ENCODE measurements at regions not wholly inside any gene's neighbourhood (a gene's known extent, or its start where the extent isn't known, plus 50 kb on each side); places are given as distances from the start of the nearest gene placed in this dataset.
"Not testable (repeated sequence)": the region's sequence is repeated elsewhere in the genome, so short reads cannot be mapped to it uniquely, and the experiment has no call there.

DNA sequence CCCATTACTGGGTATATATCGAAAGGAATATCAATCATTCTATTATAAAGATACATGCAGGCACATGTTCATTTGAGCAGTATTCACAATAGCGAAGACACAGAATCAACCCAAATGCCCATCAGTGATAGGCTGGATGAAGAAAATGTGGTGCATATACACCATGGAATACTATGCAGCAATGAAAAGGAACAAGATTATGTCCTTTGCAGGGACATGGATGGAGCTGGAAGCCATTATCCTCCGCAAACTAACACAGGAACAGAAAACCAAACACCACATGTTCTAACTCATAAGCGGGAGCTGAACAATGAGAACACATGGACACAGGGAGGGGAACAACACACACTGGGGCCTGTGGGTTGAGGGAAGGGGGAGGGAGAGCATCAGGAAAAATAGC lies 434.3 kb downstream of the BUD13 start:
- DNase-seq (ENCODE audit: low read depth in 2 of 2), result not testable (repeated sequence)

DNA sequence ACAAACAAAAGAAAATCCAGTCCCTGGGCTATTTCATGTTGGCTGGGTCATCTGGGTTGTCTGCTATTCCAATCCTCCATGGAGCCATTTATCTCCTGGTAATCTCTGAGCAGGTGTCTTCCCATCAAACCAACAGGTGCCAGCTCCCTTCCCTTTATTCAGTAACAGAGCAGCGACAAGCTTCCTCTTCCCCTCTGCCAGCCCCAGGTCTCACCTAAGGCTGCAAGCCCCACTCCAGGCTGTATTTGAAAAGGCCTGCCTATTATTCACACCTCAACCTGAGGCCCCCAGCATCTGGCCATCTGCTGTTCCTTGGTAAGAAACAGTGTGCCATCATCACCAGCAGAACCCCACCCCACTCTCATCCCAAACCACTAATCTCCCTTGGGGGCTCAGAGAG lies 436.2 kb downstream of the BUD13 start:
- no peak for DNase-seq (ENCODE audit: low read depth in 2 of 2)

DNA sequence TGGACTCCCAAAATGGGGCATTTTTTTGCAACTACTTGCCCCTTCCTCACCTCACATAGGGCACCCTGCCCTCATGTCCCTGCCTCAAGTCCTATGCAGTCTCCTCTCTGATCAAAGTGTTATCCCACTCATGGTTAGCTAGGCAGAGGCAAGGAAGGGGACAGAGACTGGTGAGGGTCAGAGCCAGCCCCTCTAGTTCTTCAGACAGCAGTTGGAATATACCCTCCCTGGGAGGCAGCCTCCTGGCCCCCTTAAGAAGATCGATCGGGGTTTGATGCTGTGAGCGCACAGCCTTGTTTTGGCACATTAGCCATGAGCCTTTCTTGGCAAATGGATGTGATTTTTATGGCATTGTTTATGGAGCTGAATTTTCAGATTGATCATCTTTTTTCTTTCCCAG lies 436.9 kb downstream of the BUD13 start:
- DNase-seq (ENCODE audit: low read depth in 2 of 2), result no peak

DNA sequence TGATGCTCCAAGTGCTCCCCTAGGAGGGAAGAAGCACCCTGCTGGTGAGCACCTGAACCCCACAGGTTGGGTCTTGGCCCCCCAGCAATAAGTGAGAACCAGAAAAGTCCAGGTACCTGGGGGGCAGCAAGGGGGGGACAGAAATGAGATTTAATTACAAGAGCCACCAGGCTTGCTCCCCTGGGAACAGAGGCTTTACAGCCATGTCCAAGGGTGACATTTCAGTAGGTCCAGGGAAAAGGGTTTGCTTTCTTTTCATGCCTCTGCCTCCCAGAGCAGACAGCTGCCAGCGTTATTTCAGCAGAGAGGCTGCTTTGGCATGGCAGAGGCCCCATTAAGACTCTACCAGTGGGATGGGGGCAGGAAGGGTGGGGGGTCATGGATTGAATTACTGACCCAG lies 437.7 kb downstream of the BUD13 start:
- DNase-seq (ENCODE audit: low read depth in 2 of 2), result no peak

DNA sequence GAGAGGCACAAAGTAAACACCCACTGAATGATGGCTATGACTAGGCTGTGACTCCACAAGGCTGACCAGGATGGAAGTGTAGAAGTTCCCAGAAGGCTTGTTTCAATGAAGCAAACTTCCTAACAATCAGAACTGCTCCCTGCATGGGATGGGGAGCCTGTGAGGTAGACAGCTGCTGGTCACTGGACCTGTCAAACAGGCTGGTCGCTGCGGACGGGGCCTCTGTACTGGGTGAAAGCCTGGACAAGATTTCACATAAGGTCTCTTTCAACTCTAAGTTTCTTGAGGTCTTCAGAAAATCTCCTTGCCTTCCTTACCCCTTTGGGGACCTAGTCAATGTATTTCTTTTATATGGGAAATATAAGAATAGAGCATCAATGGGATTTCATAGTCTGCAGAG lies 438.2 kb downstream of the BUD13 start:
- no peak for DNase-seq (ENCODE audit: low read depth in 2 of 2)

DNA sequence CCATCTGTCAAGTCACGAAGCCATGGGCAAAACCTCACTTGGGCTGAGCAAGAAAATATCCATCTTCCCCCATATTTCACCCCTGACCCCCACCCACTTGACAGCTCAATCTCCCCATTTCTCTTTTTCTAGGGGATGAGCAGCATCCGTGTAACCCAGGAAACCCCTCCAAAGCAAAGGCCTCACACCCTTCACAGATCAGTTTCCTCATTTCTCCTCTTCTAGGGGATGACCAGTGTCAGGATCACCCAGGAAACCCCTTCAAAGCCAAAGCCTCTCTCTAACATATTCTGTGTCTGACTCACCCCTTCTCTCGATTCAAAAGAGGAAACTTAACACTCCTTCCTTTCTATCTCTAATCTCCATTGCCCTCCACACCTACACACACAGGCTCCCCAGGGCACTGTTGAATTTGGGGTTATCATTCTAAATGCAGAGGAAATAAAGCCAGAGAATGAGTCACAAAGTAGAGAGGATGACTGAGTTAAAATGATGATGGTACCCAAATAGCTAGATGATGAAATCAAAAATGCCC lies 439.7 kb downstream of the BUD13 start:
- DNase-seq (ENCODE audit: low read depth in 2 of 2), result no peak

DNA sequence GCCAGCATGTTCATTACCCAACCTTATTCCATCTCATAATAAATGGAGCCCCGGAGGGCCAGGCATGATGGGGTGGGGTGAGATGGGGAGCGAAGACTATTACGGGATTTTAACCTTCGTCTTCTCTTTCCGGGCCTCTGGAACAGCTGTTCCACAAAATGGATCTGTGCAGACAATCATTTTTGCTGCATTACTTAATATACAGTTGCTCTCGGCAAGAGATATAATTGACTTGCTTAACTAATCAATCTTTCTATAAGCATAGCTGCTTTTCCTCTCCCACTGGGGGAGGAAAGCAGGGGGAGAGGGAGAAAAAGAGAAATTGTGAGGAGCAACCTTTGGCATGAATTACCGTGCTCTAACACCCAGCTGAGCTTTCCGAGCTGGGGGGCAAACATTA lies 440.4 kb downstream of the BUD13 start:
- DNase-seq (ENCODE audit: low read depth in 2 of 2), result no peak

DNA sequence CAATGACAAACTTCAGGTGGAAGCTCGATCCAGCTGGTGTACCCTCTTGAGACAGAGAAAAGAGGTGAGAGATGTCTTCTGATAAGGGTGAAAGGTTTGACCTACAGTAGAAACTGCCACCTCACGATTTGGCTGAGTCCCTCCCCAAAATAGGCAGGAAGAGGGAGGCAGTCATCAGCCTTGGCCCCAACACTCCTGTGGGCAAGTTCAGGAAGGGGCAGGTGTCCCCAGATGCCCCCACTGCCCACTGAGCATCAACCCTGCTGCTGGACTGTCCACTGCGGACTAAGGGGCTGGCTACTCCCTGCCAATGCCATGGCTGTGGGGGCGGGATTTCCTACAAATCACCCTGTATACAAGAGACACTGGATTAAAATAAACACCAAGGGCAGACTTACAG lies 441.4 kb downstream of the BUD13 start:
- DNase-seq (ENCODE audit: low read depth in 2 of 2), result no peak

DNA sequence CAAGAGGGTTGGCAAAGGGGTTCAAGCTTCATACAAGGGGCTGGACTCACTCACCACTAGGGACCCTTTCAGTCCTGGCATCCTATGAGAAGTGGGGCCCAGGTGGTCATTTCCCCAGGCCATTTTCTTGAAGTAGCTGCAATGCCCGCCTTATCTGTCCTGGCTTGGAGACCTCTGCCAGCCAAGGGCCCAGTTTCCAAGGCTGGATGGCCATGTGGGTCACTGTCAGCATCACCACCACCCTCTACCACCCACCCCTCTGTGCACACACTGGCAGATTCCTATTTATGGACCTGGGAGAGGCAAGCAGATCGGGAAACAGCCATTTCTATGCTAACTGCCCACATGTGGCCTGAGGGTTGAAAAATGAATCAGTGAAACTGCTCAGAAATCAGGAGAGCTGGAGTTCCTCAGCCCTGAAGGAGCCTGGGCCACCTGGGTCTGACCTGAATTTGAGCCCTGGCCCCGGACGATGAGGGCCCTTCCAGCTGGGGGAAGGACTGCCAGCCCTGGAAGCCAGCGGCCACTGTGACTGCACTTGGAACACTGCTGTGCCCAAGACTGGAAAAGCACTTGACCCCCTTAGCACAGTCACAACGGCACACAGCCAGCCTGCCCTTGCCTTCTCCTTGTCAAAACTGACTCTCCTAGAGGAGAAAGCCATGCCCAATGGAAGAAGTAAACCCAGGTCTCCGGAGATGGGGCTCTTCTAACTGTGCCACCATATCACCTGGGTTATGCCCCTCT lies 442.2 kb downstream of the BUD13 start:
- DNase-seq (ENCODE audit: low read depth in 2 of 2), result no peak

DNA sequence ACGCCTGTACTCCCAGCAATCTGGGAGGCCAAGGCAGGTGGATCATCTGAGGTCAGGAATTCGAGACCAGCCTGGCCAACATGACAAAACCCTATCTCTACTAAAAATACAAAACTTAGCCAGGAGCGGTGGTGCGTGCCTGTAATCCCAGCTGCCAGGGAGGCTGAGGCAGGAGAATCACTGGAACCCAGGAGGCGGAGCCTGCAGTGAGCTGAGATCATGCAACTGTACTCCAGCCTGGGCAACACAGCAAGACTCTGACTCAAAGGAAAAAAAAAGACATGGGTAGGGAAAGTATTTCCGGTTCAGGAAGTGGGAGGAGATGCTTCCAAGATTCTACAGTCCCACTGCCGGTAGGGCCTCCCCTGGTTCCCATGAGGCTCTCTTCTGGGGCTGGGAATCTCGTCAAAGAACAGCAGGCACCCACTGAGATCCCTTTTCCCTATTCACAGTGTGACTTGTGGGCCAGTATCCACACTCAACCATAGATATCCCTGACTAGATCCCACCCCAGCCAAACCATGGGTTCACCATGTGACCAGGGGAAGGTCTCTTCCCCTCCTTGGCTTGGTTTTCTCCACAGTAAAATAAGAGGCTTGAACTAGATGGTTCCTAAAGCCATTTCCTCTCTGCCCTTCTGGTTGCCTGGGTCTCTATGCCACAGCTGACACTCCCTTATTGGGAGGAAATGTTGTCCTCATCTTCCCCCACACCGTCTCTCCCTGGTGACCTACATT lies 443.3 kb downstream of the BUD13 start:
- no peak for DNase-seq (ENCODE audit: low read depth in 2 of 2)

DNA sequence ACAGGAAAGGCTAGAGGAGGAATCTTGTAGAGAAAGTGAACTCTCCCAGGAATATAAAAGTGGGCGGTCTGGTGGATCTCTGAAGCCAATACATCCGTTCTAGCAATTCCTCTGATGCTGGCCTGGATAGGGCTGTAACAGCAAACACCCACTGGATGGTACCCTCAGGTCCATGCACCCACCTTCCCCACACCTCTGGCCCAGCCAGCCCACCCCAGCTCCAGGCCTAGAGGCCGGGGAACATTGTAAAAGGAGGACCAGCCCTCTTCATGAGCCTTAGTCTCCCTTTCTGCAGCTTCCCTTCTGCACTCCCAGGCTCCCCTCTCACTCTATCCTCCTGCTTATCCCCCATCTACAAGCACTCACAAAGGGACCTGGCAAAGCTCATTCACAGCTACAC lies 443.9 kb downstream of the BUD13 start:
- DNase-seq (ENCODE audit: low read depth in 2 of 2), result no peak

DNA sequence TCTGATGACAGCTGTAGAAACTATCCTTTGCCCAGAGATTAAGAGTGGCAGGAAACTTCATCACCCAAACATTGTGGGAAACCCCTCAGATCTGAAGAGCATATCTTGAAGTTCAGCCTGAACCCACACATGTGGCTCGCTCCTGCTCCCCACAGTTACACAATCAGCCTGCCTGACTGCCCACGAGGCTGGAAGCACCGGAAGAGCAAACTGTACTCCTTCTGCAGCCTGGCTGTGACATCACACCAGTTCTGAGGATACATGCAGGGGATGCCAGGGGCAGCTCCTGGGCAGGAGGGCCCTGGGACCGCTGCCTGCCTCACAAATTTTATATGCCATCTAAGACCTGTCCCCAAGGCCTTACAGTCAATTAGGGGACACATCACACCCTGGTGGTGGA lies 444.4 kb downstream of the BUD13 start:
- DNase-seq (ENCODE audit: low read depth in 2 of 2), result no peak

DNA sequence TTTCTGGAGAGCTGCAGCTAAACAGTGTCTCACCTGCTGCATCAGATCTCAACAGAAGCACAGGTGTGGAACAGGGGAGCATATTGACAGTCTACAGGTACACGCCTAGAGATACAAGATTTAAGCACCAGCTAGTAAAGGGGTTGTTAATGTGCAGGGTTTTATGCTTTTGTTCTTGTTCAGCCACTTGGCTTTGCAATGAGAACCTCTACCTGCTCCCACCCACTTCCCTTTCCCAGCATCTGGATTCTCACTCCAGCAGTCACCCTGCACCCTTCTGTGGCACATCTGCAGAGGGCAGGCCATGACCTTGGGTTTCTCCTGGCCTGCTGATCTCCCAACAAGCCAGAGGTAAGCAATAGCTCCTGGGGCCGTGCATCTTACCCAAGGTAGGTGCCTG lies 446.6 kb downstream of the BUD13 start:
- no peak for DNase-seq (ENCODE audit: low read depth in 2 of 2)

DNA sequence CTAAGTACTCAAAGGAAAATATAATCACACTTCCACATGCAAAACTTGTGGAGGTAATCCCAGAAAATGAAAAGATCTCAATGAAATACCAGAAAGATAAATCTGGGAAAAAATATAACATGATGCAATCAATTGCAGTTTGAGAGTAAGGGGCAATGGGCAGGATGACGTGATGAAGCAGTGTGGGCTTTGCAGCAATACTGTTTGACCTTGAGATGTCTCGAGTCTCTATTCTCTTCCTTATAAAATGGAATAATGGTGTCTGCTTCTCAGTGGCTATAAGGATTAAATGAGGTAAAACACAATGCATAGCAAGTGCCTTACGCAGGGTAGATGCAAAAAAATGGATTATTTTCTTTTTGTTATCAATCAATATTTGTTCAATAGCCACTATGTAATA lies 447.5 kb downstream of the BUD13 start:
- DNase-seq (ENCODE audit: low read depth in 2 of 2), result no peak

DNA sequence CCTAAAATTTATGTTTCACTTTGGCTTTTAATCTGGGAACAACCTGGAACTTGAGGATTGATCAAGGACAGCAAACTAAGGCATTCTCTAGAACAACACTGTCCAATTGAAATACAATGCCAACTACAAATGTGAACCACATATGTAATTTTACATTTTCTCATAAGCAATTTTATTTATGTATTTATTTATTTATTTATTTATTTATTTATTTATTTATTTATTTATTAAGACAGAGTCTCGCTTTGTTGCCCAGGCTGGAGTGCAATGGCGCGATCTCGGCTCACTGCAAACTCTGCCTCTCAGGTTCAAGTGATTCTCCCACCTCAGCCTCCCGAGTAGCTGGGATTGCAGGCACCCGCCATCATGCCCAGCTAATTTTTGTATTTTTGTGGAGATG lies 448.7 kb downstream of the BUD13 start:
- not testable (repeated sequence) for DNase-seq (ENCODE audit: low read depth in 2 of 2)

DNA sequence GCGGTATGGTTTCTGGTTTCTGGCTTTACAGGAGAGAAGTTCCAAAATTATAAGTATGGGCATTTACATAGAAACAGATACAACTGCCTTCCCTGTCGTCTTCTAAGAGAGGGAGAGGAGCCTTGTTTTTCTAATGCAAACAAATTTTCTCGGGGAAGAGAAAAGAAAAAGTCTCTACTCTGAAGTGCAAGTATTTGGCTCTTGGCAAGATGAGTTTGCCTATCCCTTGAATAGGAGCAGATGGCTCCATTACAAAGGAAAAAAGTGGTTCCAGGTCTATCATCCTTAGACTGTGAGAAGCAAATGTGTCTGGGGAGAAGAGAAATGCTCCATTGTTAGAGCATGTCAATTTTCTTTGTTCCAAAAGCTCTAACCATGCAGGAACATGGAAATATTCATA lies 455.6 kb downstream of the BUD13 start:
- no peak for DNase-seq (ENCODE audit: low read depth in 2 of 2)

DNA sequence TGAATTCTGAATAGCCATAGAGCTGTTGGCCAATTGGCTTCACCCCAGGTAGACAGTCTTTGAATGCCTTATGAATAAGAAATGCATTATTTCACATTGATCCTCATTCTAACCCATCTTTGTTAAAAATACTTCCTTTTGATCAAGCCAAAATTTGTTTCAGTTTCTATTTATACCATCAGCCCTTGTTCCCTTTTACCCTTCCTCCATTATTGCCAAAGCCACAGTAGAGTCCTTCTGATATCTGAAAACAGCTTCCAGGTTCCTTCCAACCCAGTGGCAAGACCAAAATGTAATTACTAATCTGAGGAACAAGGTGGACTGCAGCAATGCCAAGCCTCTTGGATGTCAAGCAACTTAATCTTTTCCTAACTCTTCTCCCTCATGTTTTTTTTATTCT lies 458.8 kb downstream of the BUD13 start:
- DNase-seq (ENCODE audit: low read depth in 2 of 2), result no peak

DNA sequence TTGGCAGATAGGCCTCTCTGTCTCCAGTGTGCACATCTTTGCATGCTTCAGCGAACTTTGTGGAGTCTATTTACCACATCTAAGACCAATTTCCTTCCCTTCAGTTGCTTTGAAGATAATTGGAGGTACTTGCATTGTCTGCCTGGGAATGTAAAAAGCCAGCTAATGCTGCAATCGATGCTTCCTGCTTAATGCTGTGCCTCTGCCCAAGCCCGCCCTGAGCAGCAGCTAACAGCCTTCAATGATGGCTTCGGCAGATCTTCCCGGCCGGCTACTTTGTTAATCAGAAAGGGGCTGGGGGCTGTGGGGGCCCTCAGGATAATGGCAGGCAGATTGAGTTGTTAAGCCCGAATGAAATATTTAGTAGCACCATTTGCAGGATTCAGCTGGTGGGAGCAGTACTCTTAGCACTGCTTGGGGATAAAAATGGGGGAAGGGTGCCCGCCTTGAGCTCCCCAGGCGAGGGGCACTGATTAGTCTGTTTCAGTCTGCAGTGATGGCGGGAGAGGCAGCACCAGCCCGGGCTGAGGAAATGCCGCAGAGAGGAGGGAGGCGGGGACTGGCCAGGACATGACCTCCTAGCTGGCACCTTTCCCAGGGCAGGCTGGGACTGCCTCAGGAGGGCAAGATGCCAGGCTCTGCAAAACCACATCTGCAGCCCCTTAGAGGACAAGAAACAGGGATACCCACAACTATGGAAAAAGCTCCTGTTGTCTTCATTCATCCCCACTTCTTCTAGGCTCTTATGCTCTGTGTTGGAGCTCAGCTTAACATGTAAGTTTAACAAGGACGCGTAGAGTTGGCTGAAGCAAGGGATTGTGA lies 460.0 kb downstream of the BUD13 start:
- no peak for DNase-seq (ENCODE audit: low read depth in 2 of 2)

DNA sequence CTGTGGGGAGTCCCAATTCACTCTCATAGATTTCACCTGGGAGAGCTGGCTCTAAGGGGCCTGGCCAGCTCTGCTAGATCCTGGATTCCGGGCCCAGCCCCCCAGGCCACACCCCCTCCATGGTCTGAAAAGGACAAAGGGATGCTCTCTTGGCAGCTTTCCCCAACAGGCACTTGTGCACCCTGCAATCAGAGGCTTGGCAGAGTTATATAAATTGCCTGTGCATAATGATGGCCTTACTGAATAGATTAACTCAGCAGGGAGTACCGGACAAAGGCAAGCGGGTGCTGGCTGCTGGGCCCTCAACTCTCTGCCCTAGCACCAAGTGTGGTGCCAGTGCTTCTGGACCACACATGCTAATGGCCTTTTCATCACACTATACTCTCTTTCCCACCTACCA lies 461.6 kb downstream of the BUD13 start:
- DNase-seq (ENCODE audit: low read depth in 2 of 2), result no peak

DNA sequence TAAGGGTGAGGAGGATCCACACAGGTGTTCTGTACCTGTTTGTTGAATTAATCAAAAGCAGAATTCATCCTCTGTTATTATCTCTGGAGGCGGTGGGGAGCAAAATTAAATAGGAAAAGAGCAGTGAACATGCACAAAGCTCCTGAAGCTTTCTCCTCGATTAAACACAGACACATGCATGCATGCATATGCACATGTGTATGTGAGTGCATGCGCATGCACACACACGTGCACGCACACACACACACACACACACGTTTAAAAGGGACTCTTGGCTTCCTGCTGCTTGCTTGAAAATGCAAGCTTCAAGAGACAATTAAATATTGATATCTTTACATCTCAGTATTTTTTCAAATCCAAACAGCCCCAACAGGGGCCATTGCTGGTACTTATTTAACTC lies 462.1 kb downstream of the BUD13 start:
- DNase-seq (ENCODE audit: low read depth in 2 of 2), result no peak

DNA sequence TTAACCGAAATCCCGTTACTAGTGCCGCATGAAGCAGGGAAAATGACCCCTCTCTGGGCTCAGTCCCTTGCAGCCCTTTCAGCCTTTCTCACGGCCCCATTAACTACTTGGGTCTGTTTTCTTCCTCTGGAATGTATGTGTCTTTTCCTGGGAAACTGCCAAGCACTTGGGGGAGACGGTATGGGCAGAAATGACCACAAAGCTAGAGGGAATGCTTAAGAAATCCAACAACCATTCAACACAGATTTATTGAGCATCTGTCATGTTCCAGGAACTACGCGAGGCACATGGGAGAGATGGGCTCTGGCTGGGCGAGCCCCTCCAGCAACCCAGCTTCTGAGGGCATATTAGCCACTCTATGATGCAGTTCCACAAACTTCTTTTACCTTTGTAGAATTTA lies 462.6 kb downstream of the BUD13 start:
- DNase-seq (ENCODE audit: low read depth in 2 of 2), result peak; percentile 21 to 24

DNA sequence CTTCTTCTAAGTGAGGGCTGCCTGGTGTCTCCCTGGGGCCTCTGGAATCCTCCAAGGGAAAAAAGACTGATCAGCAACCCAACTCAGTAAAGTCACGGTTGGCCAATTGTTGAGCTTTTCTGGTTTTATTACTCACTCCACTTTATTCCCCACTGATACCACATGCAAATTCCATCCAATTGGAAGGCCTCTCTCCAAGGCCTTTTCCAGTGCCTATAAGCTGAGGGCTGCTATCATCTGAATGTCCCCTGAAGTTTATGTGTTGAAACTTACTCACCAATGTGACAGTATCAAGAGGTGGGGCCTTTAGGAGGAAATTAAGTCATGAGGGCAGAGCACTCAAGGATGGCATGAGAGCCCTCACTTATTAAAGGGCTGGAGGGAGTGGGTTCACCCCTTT lies 463.3 kb downstream of the BUD13 start:
- no peak for DNase-seq (ENCODE audit: low read depth in 2 of 2)

DNA sequence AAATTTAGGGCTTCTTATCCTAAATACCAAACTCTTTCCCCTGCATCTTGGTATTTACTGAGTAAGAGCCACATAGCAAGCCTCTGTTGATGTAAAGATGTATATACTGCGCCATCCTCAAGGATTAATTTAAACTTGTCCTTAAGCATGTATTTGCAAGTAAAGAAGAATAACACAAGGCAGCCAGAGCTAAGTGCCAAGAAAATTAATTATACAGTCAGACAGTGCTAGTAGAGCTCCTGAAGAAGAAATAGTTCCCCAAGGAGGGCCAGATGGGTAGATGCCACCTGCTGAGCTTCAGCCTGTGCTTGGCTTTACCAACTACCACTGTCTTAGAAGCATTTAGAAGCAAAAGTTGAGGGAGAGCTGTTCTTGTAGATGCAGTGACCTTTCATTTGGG lies 470.0 kb downstream of the BUD13 start:
- DNase-seq (ENCODE audit: low read depth in 2 of 2), result no peak
